C4-2B (cell line): ENCODE measurements at regions not wholly inside any gene's neighbourhood (a gene's known extent, or its start where the extent isn't known, plus 50 kb on each side); places are given as distances from the start of the nearest gene placed in this dataset.

ENCODE experiments used
- H3K27ac ChIP-seq: fragments of 450-650 bp; 2 replicates; pipeline ENCODE4 v1.5.1; 2017
- ZFX ChIP-seq: fragments of 450-650 bp; IDR thresholded peaks from 2 replicates; pipeline ENCODE4 v1.6.1; 2017
- TF ChIP-seq, protein P1 (sequence below): fragments of 450-650 bp; conservative IDR thresholded peaks from 2 replicates; pipeline ENCODE4 v1.5.1; 2017; ENCODE audit warnings: mild to moderate bottlenecking

DNA sequence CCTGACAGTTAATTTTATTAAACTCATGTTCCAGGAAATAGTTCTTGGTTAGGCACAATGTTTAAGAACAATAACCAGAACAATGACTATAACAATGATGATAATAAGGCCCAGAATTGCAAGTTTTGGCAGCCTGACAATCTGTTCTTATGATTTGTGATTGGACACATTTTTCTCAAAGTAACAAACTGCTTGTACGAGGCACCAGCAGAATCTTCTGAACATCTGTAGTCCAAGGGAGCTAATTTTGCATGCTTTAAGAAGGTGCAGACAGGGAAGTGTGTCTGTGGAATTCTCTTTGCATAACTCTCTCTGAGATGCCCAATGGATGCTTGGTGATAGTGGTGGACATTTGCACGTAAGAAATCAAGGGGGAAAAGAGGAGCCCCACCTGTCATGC is 709.3 kb downstream of the SLC4A3 start:
- no peak for TF ChIP-seq ZFX
- TF ChIP-seq, protein P1, sequence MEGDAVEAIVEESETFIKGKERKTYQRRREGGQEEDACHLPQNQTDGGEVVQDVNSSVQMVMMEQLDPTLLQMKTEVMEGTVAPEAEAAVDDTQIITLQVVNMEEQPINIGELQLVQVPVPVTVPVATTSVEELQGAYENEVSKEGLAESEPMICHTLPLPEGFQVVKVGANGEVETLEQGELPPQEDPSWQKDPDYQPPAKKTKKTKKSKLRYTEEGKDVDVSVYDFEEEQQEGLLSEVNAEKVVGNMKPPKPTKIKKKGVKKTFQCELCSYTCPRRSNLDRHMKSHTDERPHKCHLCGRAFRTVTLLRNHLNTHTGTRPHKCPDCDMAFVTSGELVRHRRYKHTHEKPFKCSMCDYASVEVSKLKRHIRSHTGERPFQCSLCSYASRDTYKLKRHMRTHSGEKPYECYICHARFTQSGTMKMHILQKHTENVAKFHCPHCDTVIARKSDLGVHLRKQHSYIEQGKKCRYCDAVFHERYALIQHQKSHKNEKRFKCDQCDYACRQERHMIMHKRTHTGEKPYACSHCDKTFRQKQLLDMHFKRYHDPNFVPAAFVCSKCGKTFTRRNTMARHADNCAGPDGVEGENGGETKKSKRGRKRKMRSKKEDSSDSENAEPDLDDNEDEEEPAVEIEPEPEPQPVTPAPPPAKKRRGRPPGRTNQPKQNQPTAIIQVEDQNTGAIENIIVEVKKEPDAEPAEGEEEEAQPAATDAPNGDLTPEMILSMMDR, result no peak
- no peak overlapping the region for H3K27ac ChIP-seq

DNA sequence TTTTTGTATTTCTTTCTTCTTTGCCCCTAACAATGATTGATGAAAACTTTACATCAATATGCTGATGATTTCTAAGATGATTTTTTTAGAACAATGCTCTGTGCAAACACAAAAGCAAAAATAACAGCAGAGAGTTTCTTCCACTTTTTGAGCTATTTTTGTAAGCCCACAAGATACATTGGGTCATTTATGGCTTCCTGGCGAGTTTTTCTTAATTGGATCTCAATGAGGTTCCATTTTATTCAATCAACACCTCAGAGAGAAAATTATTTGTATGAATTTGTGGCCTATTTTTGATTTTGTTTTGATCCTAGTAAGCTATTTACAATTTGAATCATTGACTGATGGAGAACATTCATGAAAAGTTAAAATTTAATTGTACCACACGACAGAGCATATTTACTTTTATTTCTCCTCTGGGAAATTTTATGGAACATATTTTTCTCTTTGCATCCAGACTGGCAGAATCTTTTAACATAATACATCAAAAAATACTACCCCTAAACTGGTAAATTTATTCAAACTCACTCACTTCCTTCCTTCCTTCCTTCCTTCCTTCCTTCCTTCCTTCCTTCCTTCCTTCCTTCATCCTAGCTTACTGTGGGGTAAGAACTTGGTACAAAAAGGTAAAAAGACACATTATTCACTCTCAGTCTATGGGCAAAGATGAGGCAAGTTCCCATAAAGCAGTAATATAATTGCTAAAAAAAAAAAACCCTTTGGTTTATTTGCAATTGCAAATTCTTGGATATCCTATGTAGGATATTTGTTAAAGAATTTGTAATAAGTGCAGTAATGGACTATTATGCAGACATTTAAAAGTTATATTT is 710.4 kb downstream of the SLC4A3 start:
- no peak overlapping the region for H3K27ac ChIP-seq
- TF ChIP-seq, protein P1, result no peak
- TF ChIP-seq ZFX, result no peak

DNA sequence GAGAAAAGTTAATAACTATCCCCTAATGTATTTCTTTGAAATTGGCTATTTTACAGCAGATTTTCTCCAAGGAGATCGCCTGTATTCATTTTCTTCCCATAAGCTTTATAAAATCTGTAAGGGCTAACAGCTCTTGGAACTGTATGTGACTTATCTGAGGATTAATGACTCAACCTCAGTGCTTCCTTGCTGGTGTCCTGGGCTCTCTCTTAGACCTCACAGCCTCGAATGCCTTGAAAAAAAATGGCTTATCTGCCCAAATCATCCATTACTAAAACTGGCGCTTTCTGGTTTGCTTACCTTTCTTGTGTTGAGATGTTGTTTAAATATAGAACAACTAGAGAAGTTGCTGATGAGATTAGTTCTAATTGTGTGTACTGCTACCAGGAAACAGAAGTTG is 713.6 kb downstream of the SLC4A3 start:
- TF ChIP-seq, protein P1, result no peak
- TF ChIP-seq ZFX, result no peak
- no peak overlapping the region for H3K27ac ChIP-seq

DNA sequence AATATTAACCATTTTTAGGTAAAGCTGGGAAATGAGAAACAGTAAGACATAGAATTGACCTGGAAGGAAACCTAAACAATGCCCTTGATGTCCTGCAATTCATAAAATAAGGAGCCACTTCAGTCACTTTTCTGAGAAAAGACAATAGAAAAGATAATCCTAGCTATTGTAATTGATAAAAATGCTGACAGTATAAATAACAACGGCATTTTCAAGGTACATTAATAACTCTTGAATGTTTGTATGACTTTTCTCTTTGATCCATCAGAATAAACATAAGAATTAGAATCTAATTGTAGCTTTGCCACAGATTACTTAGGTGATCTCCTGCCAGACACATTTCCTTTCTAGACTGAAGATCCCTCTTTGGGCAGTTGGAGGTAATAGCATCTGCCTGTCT is 719.5 kb downstream of the SLC4A3 start:
- no peak overlapping the region for H3K27ac ChIP-seq
- no peak for TF ChIP-seq ZFX

DNA sequence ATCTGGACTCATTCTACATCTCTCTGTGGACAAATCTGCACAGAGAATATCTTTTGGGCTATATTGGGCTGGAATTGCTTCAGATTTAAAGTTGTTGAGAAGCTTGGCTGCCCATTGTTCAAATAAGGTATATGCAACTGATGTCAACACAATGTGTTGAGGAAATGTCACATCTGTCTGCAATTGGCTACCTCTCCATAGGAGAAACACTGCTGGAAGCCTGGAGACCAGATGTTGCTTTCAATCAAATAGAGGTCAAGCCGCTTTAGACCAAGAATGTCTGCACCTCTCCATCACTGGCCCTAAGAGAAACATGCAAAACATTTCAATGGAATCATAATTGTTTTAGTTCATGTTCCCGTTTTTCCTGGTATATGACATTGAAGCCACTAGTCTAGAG is 720.2 kb downstream of the SLC4A3 start:
- TF ChIP-seq, protein P1, result no peak
- TF ChIP-seq ZFX, result no peak
- no peak overlapping the region for H3K27ac ChIP-seq

DNA sequence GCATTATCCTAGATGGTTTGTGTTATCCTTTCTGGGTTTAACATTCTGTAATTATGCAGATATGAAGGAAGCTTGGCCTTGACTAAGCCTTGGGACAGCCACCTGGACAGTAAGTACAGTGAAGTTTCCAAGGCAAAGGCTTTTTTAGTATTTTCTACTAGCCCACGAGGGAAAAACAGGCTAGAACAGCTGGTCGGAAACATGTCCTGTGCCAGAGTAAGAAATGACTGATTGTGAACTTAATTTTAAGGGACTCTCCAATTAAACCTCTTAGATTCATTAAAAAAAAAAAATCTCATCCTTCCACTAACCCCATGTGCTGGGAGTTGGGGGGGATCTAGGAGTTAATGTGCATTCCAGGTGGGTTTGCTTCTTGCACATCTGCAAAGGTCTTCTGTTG is 720.8 kb downstream of the SLC4A3 start:
- no peak overlapping the region for H3K27ac ChIP-seq
- TF ChIP-seq, protein P1, result no peak
- no peak for TF ChIP-seq ZFX

DNA sequence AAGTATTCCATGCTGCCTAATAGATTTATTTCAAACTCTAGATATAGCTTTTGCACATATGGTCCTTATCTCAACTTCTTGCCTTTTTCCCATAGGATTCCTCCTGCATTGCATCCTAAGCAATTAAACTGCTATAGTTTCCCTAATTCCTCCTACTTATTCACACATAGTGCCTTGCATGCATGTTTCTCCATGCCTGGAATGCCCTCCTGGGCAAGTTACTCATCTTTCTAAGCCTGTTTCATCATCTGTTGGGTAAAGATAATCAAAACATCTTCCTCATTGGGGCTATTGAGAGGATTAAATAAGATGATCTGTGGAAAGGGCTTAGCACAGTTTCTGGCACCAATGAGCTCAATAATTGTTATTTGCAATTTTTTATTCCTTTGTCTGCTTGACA is 726.5 kb downstream of the SLC4A3 start:
- no peak overlapping the region for H3K27ac ChIP-seq
- no peak for TF ChIP-seq ZFX
- TF ChIP-seq, protein P1, result no peak

DNA sequence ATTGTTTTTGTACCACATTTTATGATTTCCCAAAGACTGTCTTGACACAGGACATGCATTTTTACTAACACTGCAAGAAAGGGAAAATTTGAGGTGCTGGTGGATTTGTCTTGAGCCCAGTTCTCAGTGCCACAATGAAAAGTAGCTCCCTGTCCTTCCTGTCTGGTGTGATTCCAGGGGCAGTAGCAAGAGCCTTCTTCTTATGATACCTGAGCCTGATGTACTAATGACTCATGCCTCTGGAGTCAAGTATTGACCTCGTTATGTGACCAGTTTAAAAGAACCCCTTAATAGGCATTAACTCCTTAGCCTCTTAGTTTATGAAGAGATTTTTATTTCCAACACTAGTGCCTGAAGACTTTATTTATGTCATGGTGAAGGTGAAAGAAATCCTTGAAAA is 728.6 kb downstream of the SLC4A3 start:
- TF ChIP-seq, protein P1, result no peak
- no peak for TF ChIP-seq ZFX
- H3K27ac ChIP-seq, result no peak overlapping the region
